DOHH2 (cell line): ENCODE measurements at regions not wholly inside any gene's neighbourhood (a gene's known extent, or its start where the extent isn't known, plus 50 kb on each side); places are given as distances from the start of the nearest gene placed in this dataset.

Experiments
- CTCF ChIP-seq: fragments of 200-600 bp; sonication (generic); IDR thresholded peaks from one replicate; pipeline ENCODE4 v1.5.1; 2014; ENCODE audit warnings: antibody characterized with exemption, mild to moderate bottlenecking, low read depth, low read length; ENCODE audit not compliant: poor library complexity, severe bottlenecking
- EZH2phosphoT487 ChIP-seq: fragments of 200-600 bp; sonication (generic); IDR thresholded peaks from 2 replicates; pipeline ENCODE4 v1.6.1; 2017; ENCODE audit warnings: borderline replicate concordance, mild to moderate bottlenecking, antibody characterized with exemption, low read length, moderate library complexity, mixed read lengths

- no peak for TF ChIP-seq CTCF
- no peak for TF ChIP-seq EZH2phosphoT487
Measured at GRCh38 chr2:163481515-163481914, 254.3 kb downstream of the FIGN start.
